Esophagus squamous epithelium (tissue), 4 donors: ENCODE measurements at regions not wholly inside any gene's neighbourhood (a gene's known extent, or its start where the extent isn't known, plus 50 kb on each side); places are given as distances from the start of the nearest gene placed in this dataset.

Experiments
- POLR2A ChIP-seq, 4 donors: fragments of 450-650 bp; IDR thresholded peaks; one replicate each; pipeline ENCODE4 v1.6.1; 2017; ENCODE audit warnings: antibody characterized with exemption in 4 of 4, mild to moderate bottlenecking in 4 of 4, moderate library complexity in 3 of 4
- TF ChIP-seq, protein P1 (sequence below), 6 experiments: fragments of 450-650 bp in 4 of 6; fragments of 200-600 bp in 2 of 6; sonication (generic) in 2 of 6; IDR thresholded peaks; one replicate each; pipeline ENCODE4 v1.5.1; 2016 to 2019; ENCODE audit warnings: antibody characterized with exemption in 6 of 6, mild to moderate bottlenecking in 4 of 6, moderate library complexity in 4 of 6

DNA sequence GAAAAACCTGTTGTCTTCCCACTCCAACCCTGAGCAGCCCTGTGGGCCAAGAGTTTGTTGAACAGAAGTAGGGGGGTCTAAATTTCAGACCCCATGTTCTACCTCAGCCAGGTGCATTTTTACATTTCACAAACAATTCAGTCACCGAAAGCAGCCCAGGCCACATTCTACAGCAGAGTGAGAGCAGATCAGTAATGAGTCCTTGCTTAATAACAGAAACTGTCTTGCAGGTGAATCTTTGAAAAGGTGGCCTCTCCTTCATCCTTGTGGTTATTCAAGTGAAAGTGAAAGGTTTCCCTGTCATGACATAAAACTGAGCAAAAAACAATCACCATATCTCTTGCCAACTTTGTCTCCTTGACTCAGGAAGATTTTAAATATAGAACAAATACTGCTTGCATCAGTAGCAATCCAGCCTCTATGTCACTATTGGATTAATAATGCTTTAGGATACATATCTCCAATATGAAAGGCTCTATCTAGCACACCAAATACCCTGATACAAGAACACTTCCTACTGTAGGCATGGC lies 670.2 kb downstream of the DIAPH3 start:
- no peak for TF ChIP-seq POLR2A (IDR thresholded peaks at IDR 0.05)
- TF ChIP-seq, protein P1, sequence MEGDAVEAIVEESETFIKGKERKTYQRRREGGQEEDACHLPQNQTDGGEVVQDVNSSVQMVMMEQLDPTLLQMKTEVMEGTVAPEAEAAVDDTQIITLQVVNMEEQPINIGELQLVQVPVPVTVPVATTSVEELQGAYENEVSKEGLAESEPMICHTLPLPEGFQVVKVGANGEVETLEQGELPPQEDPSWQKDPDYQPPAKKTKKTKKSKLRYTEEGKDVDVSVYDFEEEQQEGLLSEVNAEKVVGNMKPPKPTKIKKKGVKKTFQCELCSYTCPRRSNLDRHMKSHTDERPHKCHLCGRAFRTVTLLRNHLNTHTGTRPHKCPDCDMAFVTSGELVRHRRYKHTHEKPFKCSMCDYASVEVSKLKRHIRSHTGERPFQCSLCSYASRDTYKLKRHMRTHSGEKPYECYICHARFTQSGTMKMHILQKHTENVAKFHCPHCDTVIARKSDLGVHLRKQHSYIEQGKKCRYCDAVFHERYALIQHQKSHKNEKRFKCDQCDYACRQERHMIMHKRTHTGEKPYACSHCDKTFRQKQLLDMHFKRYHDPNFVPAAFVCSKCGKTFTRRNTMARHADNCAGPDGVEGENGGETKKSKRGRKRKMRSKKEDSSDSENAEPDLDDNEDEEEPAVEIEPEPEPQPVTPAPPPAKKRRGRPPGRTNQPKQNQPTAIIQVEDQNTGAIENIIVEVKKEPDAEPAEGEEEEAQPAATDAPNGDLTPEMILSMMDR (IDR thresholded peaks at IDR 0.05): no peak
